ENCODE measurements at regions not wholly inside any gene's neighbourhood (a gene's known extent, or its start where the extent isn't known, plus 50 kb on each side); places are given as distances from the start of the nearest gene placed in this dataset.

GRCh38 chrX:39176105-39176504 is 374.8 kb downstream of the MID1IP1 start:
- no peak for DNase-seq

- no peak for DNase-seq
Measured at GRCh38 chrX:39189431-39189830, 388.2 kb downstream of the MID1IP1 start.

GRCh38 chrX:39194673-39195072 is 393.4 kb downstream of the MID1IP1 start:
- DNase-seq = no peak

GRCh38 chrX:39195156-39195555 is 393.9 kb downstream of the MID1IP1 start:
- no peak for DNase-seq

GRCh38 chrX:39196192-39197102 is 395.2 kb downstream of the MID1IP1 start:
- peak; percentile 46 for DNase-seq

GRCh38 chrX:39199429-39199828 is 398.2 kb downstream of the MID1IP1 start:
- DNase-seq = no peak

- no peak for DNase-seq
Measured at GRCh38 chrX:39201305-39201990, 400.2 kb downstream of the MID1IP1 start.

- DNase-seq = no peak
Measured at GRCh38 chrX:39202641-39203040, 401.4 kb downstream of the MID1IP1 start.

- no peak for DNase-seq
Measured at GRCh38 chrX:39203427-39203826, 402.2 kb downstream of the MID1IP1 start.

- no peak for DNase-seq
Measured at GRCh38 chrX:39204353-39204752, 403.1 kb downstream of the MID1IP1 start.

GRCh38 chrX:39204945-39205344 is 403.7 kb downstream of the MID1IP1 start:
- no peak for DNase-seq

- no peak for DNase-seq
Measured at GRCh38 chrX:39205467-39205866, 404.2 kb downstream of the MID1IP1 start.

GRCh38 chrX:39206399-39207145 is 405.3 kb downstream of the MID1IP1 start:
- no peak for DNase-seq

GRCh38 chrX:39211501-39211900 is 410.2 kb downstream of the MID1IP1 start:
- no peak for DNase-seq

GRCh38 chrX:39212456-39212855 is 411.2 kb downstream of the MID1IP1 start:
- no peak for DNase-seq

- no peak for DNase-seq
Measured at GRCh38 chrX:39214387-39215126, 413.3 kb downstream of the MID1IP1 start.

GRCh38 chrX:39220952-39221351 is 419.7 kb downstream of the MID1IP1 start:
- DNase-seq = no peak

- no peak for DNase-seq
Measured at GRCh38 chrX:39222346-39223113, 421.3 kb downstream of the MID1IP1 start.

- DNase-seq = no peak
Measured at GRCh38 chrX:39226251-39226650, 425.0 kb downstream of the MID1IP1 start.

GRCh38 chrX:39227371-39227770 is 426.1 kb downstream of the MID1IP1 start:
- DNase-seq = no peak

- DNase-seq = no peak
Measured at GRCh38 chrX:39238006-39238405, 436.7 kb downstream of the MID1IP1 start.

- peak; percentile 12 for DNase-seq
Measured at GRCh38 chrX:39242187-39242586, 440.9 kb downstream of the MID1IP1 start.
